ENCODE measurements at regions not wholly inside any gene's neighbourhood (a gene's known extent, or its start where the extent isn't known, plus 50 kb on each side); places are given as distances from the start of the nearest gene placed in this dataset.

GRCh38 chr20:58094160-58094559 lies 134.3 kb downstream of the ANKRD60 start:
- CTCF ChIA-PET, result interaction anchor here (1.0 kb wide), 1 partner anchor 18 kb away, joined by 3 read pairs; no protein-coding TSS in a partner anchor
- Histone ChIP-seq H3K4me1 (no peaks in the 10 kb centered on the region), H3K4me2 (no peak overlapping the region), H3K4me3 (no peak overlapping the region), H3K27ac (peak overlapping the region in 1 of 2 experiments; percentile 27; a peak in 1 of 6 replicates), H3K9me3 (no peaks in the 10 kb centered on the region)
- TF ChIP-seq CHD2 (IDR thresholded peaks at IDR 0.05; ENCODE audit: low read length, partially characterized antibody) (no peak), GATA3 (IDR thresholded peaks at IDR 0.05; ENCODE audit: borderline replicate concordance) (no peak), RAD21 (conservative IDR thresholded peaks at IDR 0.05 in 1 of 2, IDR thresholded peaks at IDR 0.05 in 1 of 2) (no peak), MYC (IDR thresholded peaks at IDR 0.05; ENCODE audit: borderline replicate concordance, low read length) (no peak), ZSCAN20 (CRISPR knock-in tag; IDR thresholded peaks at IDR 0.05) (no peak), HDAC2 (IDR thresholded peaks at IDR 0.05) (no peak), KDM5A (IDR thresholded peaks at IDR 0.05) (no peak), POLR2AphosphoS2 (conservative IDR thresholded peaks at IDR 0.05; ENCODE audit: low read length) (no peak), RNF2 (IDR thresholded peaks at IDR 0.05; ENCODE audit: borderline replicate concordance, low read depth) (no peak), CBX8 (IDR thresholded peaks at IDR 0.05) (no peak)
- FAIRE-seq (no peak), ATAC-seq (no peak), DNase-seq (ENCODE audit: low read depth in 1 of 2, low spot score in 1 of 2) (no peak)
- WGBS (ENCODE audit: missing lambda C conversion rate), result 55% methylated on average over 4 of the region's 9 CpGs
- POLR2A ChIA-PET, result no interaction called here

- CTCF ChIA-PET, result interaction anchor here (0.6 to 2.1 kb wide), 4 partner anchors 10 to 526 kb away, joined by 3 to 4 read pairs (median 3); no protein-coding TSS in a partner anchor
- Histone ChIP-seq H3K4me1 (no peaks in the 10 kb centered on the region), H3K4me2 (no peak overlapping the region), H3K4me3 (no peak overlapping the region), H3K27ac (no peak overlapping the region), H3K9me3 (no peaks in the 10 kb centered on the region)
- TF ChIP-seq EP300 (IDR thresholded peaks at IDR 0.05), result no peak
- no peak for TF ChIP-seq USF2 (IDR thresholded peaks at IDR 0.05)
- no peak for ATAC-seq
- 73% methylated on average over 9 of the region's 11 CpGs for WGBS (ENCODE audit: missing lambda C conversion rate)
- POLR2A ChIA-PET, result no interaction called here
- DNase-seq (ENCODE audit: low read depth in 1 of 2, low spot score in 1 of 2), result no peak
- FAIRE-seq, result no peak
Observed at GRCh38 chr20:58092871-58093270, 135.6 kb downstream of the ANKRD60 start.

- Histone ChIP-seq H3K4me3 (no peak overlapping the region), H3K4me1 (no peaks in the 10 kb centered on the region), H3K4me2 (no peak overlapping the region), H3K27ac (peak overlapping the region in 1 of 2 experiments; percentile 21; a peak in 1 of 6 replicates), H3K9me3 (no peaks in the 10 kb centered on the region)
- ATAC-seq, result no peak
- 84% methylated on average over 4 of the region's 4 CpGs for WGBS (ENCODE audit: missing lambda C conversion rate)
- CTCF ChIA-PET, result interaction anchor here (0.7 to 2.1 kb wide), 4 partner anchors 10 to 83 kb away, joined by 3 to 4 read pairs (median 3); no protein-coding TSS in a partner anchor
- POLR2A ChIA-PET, result no interaction called here
- no peak for DNase-seq (ENCODE audit: low read depth in 1 of 2, low spot score in 1 of 2)
- FAIRE-seq, result no peak
- TF ChIP-seq FOSB (CRISPR knock-in tag; IDR thresholded peaks at IDR 0.05) (no peak), HOXB13 (CRISPR knock-in tag; IDR thresholded peaks at IDR 0.05; ENCODE audit: low read depth) (no peak), ZNF302 (CRISPR knock-in tag; IDR thresholded peaks at IDR 0.05) (no peak), RAD21 (conservative IDR thresholded peaks at IDR 0.05 in 1 of 2, IDR thresholded peaks at IDR 0.05 in 1 of 2) (no peak), TP53 (CRISPR knock-in tag; IDR thresholded peaks at IDR 0.05) (no peak), CTCF (IDR thresholded peaks at IDR 0.05) (no peak), JUN (IDR thresholded peaks at IDR 0.05) (no peak), RCOR1 (IDR thresholded peaks at IDR 0.05; ENCODE audit: low read depth, low read length) (no peak), HOXB5 (CRISPR knock-in tag; IDR thresholded peaks at IDR 0.05) (no peak), ZSCAN20 (CRISPR knock-in tag; IDR thresholded peaks at IDR 0.05) (no peak), NFE2L2 (conservative IDR thresholded peaks at IDR 0.05; ENCODE audit: low read length) (no peak), HOXA7 (CRISPR knock-in tag; IDR thresholded peaks at IDR 0.05) (no peak), NPAS2 (CRISPR knock-in tag; IDR thresholded peaks at IDR 0.05; ENCODE audit: borderline replicate concordance) (no peak), POLR2A (IDR thresholded peaks at IDR 0.05; ENCODE audit: low read length) (no peak), MAFK (IDR thresholded peaks at IDR 0.05; ENCODE audit: partially characterized antibody) (no peak), HMGXB4 (CRISPR knock-in tag; IDR thresholded peaks at IDR 0.05; ENCODE audit: borderline replicate concordance) (no peak), CBX2 (IDR thresholded peaks at IDR 0.05; ENCODE audit: borderline replicate concordance, low read depth) (no peak), CEBPB (IDR thresholded peaks at IDR 0.05) (no peak), FOXS1 (CRISPR knock-in tag; IDR thresholded peaks at IDR 0.05) (no peak), HEYL (CRISPR knock-in tag; IDR thresholded peaks at IDR 0.05) (no peak)
Observed at GRCh38 chr20:58092353-58092752, 136.1 kb downstream of the ANKRD60 start.

All from A549 (cell line).